OCI-LY3 (cell line): ENCODE measurements at regions not wholly inside any gene's neighbourhood (a gene's known extent, or its start where the extent isn't known, plus 50 kb on each side); places are given as distances from the start of the nearest gene placed in this dataset.

Source experiments
- CTCF ChIP-seq: fragments of 200-600, 300-600 bp; sonication (generic); IDR thresholded peaks from 2 replicates; pipeline ENCODE4 v1.5.1; 2014; ENCODE audit warnings: antibody characterized with exemption, low read length, low read depth
- EZH2phosphoT487 ChIP-seq: fragments of 200-600 bp; shearing (Covaris generic); IDR thresholded peaks from 2 replicates; pipeline ENCODE4 v1.6.1; 2018; ENCODE audit warnings: antibody characterized with exemption, mixed run types, low read depth

GRCh38 chr15:101573951-101574350, 78.2 kb downstream of the TM2D3 start:
- TF ChIP-seq CTCF (no peak), EZH2phosphoT487 (no peak)
